HG03460 (cell line): ENCODE measurements at regions not wholly inside any gene's neighbourhood (a gene's known extent, or its start where the extent isn't known, plus 50 kb on each side); places are given as distances from the start of the nearest gene placed in this dataset.

Experiments used
- ATAC-seq: cut with Tn5 transposase; IDR thresholded peaks from one replicate; pipeline ENCODE4 v1.9.1; 2021; ENCODE audit not compliant: unreplicated experiment

GRCh38 chr13:31956980-31957644 lies 74.5 kb upstream of the FRY start:
- no peak for ATAC-seq

- no peak for ATAC-seq
Observed at GRCh38 chr13:31957772-31958171, 73.8 kb upstream of the FRY start.

GRCh38 chr13:31962731-31963370 lies 68.7 kb upstream of the FRY start:
- no peak for ATAC-seq

DNA sequence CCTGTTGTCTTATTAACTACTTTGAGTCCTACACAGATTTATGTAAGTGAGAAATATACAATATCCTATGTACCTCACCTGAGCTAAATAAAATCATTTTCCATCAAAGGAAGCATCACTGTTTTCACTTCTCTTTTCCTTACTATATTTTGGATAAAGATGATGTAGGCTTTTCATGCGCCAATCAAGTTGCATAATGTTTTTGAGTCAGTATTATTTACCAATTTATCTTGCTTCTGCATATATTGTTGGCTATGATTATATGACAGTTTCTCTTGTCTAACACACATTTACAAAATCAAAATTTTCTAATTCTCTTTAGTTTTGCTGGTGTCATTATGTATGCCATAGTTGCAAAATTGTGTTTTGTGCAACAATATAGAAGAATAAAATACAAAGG lies 67.9 kb upstream of the FRY start:
- no peak for ATAC-seq

DNA sequence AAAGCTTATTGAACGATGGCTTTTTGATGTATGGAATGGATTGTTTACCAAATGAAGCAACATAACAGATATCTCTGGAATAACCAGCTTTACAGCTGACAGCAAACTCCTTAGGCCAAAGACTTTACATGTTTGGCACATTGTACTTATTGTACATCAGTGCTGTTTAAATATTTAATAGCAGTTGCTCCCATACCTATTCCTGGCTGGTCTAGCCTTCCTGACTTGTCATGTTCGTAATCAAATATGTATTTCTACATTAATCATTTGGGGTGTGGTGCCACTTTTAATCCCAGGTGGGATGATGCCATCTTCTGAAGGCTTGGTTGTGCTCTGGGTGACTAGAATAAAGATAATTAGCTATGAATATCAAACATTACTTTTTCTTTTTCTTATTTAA lies 67.4 kb upstream of the FRY start:
- no peak for ATAC-seq

DNA sequence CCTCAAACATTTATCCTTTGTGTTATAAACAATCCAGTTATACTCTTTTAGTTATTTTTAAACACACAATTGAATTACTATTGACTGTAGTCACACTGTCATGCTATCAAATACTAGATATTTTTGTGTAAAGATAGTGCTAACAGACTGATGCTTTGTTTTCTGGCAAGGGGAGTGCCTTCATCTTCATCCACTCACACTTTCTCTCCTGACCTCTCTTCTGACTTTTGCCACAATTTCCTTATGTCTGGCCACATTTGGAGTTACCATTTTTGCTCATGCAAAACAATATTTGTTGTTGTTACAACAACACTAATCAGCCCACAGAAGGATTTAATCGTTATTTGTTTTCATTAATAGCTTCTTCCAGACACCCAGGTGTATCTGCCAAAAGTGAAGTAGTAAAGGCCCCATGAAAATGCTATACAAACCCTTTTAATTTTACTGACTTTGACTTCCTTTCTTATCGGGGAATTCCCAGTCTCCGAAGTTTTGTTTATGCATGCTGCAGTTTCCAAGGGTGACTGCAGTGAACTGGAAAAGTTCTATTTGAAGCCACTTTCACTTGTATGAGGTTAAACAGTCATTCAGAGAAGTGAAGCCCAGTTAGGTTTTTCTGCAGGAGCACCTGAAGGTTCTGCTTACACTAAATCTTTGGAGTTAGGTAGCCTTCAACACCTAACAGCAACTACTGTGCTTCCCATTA lies 66.1 kb upstream of the FRY start:
- peak; percentile 84 for ATAC-seq

GRCh38 chr13:31967155-31967554 lies 64.4 kb upstream of the FRY start:
- ATAC-seq = no peak

GRCh38 chr13:31968473-31968872 lies 63.1 kb upstream of the FRY start:
- no peak for ATAC-seq

GRCh38 chr13:31970231-31970930 lies 61.2 kb upstream of the FRY start:
- no peak for ATAC-seq

GRCh38 chr13:31972453-31972852 lies 59.1 kb upstream of the FRY start:
- ATAC-seq = no peak

- ATAC-seq = no peak
Observed at GRCh38 chr13:31978021-31978420, 53.6 kb upstream of the FRY start.

DNA sequence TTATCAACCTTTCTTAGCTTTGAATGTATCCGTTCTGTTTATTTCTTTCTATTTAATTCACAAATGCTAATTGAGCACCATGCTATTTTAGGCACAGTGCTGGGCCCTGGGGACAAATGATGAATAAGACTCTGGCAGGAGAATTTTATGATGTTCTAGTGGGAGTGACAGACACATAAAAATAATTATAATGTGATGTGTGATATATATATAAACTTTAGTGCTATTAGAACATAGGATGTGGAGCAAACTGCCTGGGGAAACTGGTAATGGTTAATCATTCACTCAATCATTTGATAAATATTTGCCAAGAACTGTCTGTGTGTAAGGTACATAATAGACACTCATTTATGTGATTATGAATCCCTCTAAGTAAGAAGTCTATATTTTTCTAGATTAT lies 50.7 kb upstream of the FRY start:
- no peak for ATAC-seq
